ENCODE measurements at regions not wholly inside any gene's neighbourhood (a gene's known extent, or its start where the extent isn't known, plus 50 kb on each side); places are given as distances from the start of the nearest gene placed in this dataset.

- TF ChIP-seq POLR2AphosphoS5 (IDR thresholded peaks at IDR 0.05; ENCODE audit: borderline replicate concordance, low read depth, low read length) (no peak), EZH2 (IDR thresholded peaks at IDR 0.05) (no peak)
These were observed 592.5 kb downstream of the TYW1 start for GRCh38 chr7:67589183-67589582.
